Heart left ventricle (tissue), 16 donors: ENCODE measurements at regions not wholly inside any gene's neighbourhood (a gene's known extent, or its start where the extent isn't known, plus 50 kb on each side); places are given as distances from the start of the nearest gene placed in this dataset.

Experiments used
- ATAC-seq, 4 donors: fragments of 200-7000 bp; cut with Tn5 transposase; one replicate each; pipeline ENCODE4 v1.9.1; 2020 to 2022; ENCODE audit warnings: moderate library complexity in 4 of 4, mild to moderate bottlenecking in 3 of 4, moderate number of reproducible peaks in 1 of 4
- DNase-seq, 5 donors: peaks; one replicate each; pipeline ENCODE4 v3.0.0-alpha.2; 2020
- H3K27ac ChIP-seq, 12 donors: fragments of 200-600 bp; sonication (generic) in 4 of 12; one replicate each; pipeline versions ENCODE4 v1.5.0 to v1.8.0; 2016 to 2022; ENCODE audit warnings: mild to moderate bottlenecking in 2 of 12
- H3K27me3 ChIP-seq, 9 donors: fragments of 200-600 bp; sonication (generic) in 2 of 9; one replicate each; pipeline versions ENCODE4 v1.5.1 to v1.8.0; 2016 to 2022; ENCODE audit warnings: mild to moderate bottlenecking in 3 of 9
- H3K36me3 ChIP-seq, 9 donors: fragments of 200-600 bp; sonication (generic) in 2 of 9; one replicate each; pipeline versions ENCODE4 v1.5.0 to v1.8.0; 2018 to 2022; ENCODE audit warnings: mild to moderate bottlenecking in 2 of 9
- H3K4me1 ChIP-seq, 12 donors: fragments of 200-600 bp; sonication (generic) in 4 of 12; one replicate each; pipeline versions ENCODE4 v1.5.0 to v1.8.0; 2016 to 2022; ENCODE audit warnings: mild to moderate bottlenecking in 3 of 12
- H3K4me3 ChIP-seq, 12 donors: fragments of 200-600 bp; sonication (generic) in 4 of 12; one replicate each; pipeline versions ENCODE4 v1.5.0 to v1.8.0; 2017 to 2022; ENCODE audit warnings: mild to moderate bottlenecking in 9 of 12, moderate library complexity in 4 of 12
- H3K9me3 ChIP-seq, 12 donors: fragments of 200-600 bp; sonication (generic) in 4 of 12; one replicate each; pipeline versions ENCODE4 v1.5.0 to v1.8.0; 2016 to 2022; ENCODE audit warnings: mild to moderate bottlenecking in 1 of 12
- POLR2A ChIP-seq, 2 donors: fragments of 450-650 bp; IDR thresholded peaks; one replicate each; pipeline ENCODE4 v1.6.1; 2017; ENCODE audit warnings: antibody characterized with exemption in 2 of 2, mild to moderate bottlenecking in 2 of 2, moderate library complexity in 2 of 2
- WGBS, 4 donors: extraction: QIAGEN DNeasy Blood & Tissue Kit in 2 of 4; methylation state at CpG; one replicate each; pipeline versions ENCODE4 v1.1.5 to v1.1.7; 2013 to 2018; 5-methylcytosine and 5-hydroxymethylcytosine counted together
- intact Hi-C, 10 donors: fragments of 100-400 bp; cut with DNase I; formaldehyde crosslinking; loops; one replicate each; pipeline versions ENCODE4 v1.11.1 to v1.14.2; 2022
- TF ChIP-seq, protein P1 (sequence below), 12 donors: fragments of 200-600 bp; sonication (generic) in 4 of 12; IDR thresholded peaks; one replicate each; pipeline versions ENCODE4 v1.5.0 to v1.8.0; 2018 to 2022; ENCODE audit warnings: antibody characterized with exemption in 12 of 12, mild to moderate bottlenecking in 5 of 12
- donor health status: ischemic (EF 13 %, LVEDD 7.1; RV severe dilation, severe dysfunction).
- donor health status: healthy with polysubstance abuse.
- donor health status: DM: no; HTN: yes; CAD: no.
- donor health status: DM: no; HTN: no; CAD: no.
- donor health status: ischemic (EF 25% LVEDD 6.9; RV normal size, moderate dysfunction).
- donor health status: ischemic (EF 25% LVEDD 5.7; RV mildly dilated, moderate dysfunction).
- donor health status: healthy.
- donor health status: DM: yes; HTN: yes; CAD: no.
- donor health status: ischemic (EF 35%, LVEDD 5.7; RV mildly dilated, moderate dysfunction).
- donor health status: nonischemic (EF 11% LVEDD 7.7; RV severe dilation, severe dysfunction).
- donor health status: DM: yes; HTN: yes; CAD: no.
- donor health status: PGD.
- donor health status: ischemic (EF 29% LVEDD 5.4; RV normal size, mild dysfunction).
- donor health status: nonischemic (EF 23%, LVEDD 6.1; RV moderate dilation, normal function).

DNA sequence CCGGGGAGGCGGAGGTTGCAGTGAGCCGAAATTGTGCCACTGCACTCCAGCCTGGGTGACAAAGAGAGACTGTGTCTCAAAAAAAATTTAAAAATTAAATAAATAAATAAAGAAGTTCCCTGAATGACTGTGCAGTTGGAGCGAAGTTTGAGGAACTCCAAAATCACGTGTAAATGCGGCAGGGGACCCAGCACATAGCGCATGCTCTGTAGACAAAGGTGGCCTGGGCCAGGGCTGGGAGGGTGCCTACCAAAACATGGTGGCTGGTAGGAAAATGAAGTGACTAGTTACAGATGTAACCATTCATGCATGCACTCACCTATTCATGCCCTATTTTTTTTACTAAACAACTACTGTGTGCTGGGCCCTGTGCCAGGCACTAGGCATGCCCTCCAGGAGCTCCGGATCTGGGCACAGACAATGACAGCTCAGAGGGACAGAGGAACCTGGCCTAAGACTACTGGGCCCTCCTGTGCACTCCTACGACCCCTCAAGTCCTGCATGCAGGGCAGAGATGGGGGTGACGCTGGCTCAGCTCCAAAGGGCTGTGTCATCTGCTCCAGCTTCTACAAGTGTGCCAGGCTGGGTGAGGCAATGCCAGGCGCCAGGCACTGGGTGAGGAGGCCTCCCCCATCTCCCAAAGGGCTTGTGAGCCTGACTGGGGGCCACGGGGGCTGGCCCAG lies 65.3 kb downstream of the RMI2 start:
- TF ChIP-seq, protein P1, sequence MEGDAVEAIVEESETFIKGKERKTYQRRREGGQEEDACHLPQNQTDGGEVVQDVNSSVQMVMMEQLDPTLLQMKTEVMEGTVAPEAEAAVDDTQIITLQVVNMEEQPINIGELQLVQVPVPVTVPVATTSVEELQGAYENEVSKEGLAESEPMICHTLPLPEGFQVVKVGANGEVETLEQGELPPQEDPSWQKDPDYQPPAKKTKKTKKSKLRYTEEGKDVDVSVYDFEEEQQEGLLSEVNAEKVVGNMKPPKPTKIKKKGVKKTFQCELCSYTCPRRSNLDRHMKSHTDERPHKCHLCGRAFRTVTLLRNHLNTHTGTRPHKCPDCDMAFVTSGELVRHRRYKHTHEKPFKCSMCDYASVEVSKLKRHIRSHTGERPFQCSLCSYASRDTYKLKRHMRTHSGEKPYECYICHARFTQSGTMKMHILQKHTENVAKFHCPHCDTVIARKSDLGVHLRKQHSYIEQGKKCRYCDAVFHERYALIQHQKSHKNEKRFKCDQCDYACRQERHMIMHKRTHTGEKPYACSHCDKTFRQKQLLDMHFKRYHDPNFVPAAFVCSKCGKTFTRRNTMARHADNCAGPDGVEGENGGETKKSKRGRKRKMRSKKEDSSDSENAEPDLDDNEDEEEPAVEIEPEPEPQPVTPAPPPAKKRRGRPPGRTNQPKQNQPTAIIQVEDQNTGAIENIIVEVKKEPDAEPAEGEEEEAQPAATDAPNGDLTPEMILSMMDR (IDR thresholded peaks at IDR 0.05): no peak
- TF ChIP-seq POLR2A (IDR thresholded peaks at IDR 0.05): no peak
- 83 to 86% (median 85%) methylated on average over 11 to 12 of the region's 12 CpGs for WGBS, 4 donors
- peaks cover 0 to 3% (median 0%) of the 10 kb centered on the region in 12 donors for H3K9me3 ChIP-seq
- H3K4me1 ChIP-seq: peaks cover 0 to 6% (median 0%) of the 10 kb centered on the region in 12 donors
- DNase-seq (peak in 2 of 5 donors; percentile 41 to 50), ATAC-seq (peak in 3 of 4 donors; percentile 16 to 25 (median 24))
- H3K4me3 ChIP-seq: no peak overlapping the region
- intact Hi-C loops: loop anchor here in 1 of 10 donors (5.0 kb wide), 1 partner anchor 232 kb away; no protein-coding TSS in a partner anchor
- H3K36me3 ChIP-seq: no peaks in the 10 kb centered on the region
- no peaks in the 10 kb centered on the region for H3K27me3 ChIP-seq
- H3K27ac ChIP-seq: peak overlapping the region in 1 of 12 donors; percentile 38

DNA sequence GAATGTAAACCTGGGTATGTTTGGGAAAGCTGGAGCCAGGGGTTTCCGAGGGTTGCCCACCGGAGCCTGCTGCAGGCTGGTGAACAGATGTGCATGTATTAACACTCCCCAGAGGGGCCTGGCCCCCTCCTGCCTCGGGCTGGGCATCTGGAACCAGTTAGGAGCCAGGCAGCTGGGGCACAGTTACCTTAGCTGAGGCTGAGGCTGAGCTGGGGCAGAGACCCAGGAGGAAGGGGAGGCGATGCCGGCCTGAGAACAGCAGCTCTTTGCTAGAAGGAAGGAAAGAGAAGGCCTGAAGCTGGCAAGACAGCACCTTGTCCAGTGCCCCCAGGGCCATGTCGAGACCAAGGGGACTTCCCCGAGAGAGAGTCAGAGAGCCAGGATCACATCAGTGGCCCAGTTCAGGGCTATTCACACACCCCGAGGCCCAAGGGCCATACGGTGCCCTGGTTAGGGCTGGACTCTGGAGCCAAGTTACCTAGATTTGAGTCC lies 65.8 kb downstream of the RMI2 start:
- no peaks in the 10 kb centered on the region for H3K36me3 ChIP-seq
- WGBS, 4 donors: 82 to 91% (median 88%) methylated on average over 8 to 9 of the region's 9 CpGs
- DNase-seq: no peak
- H3K27me3 ChIP-seq: no peaks in the 10 kb centered on the region
- ATAC-seq: no peak
- H3K4me1 ChIP-seq: peaks cover 0 to 6% (median 0%) of the 10 kb centered on the region in 12 donors
- H3K4me3 ChIP-seq: no peak overlapping the region
- intact Hi-C loops: loop anchor here in 1 of 10 donors (5.0 kb wide), 1 partner anchor 231 kb away; no protein-coding TSS in a partner anchor
- TF ChIP-seq, protein P1 (IDR thresholded peaks at IDR 0.05): no peak
- no peak for TF ChIP-seq POLR2A (IDR thresholded peaks at IDR 0.05)
- peaks cover 0 to 3% (median 0%) of the 10 kb centered on the region in 12 donors for H3K9me3 ChIP-seq
- no peak overlapping the region for H3K27ac ChIP-seq

GRCh38 chr16:11412175-11412904 lies 67.1 kb downstream of the RMI2 start:
- TF ChIP-seq, protein P1 (IDR thresholded peaks at IDR 0.05): no peak
- TF ChIP-seq POLR2A (IDR thresholded peaks at IDR 0.05): no peak
- no peaks in the 10 kb centered on the region for H3K27me3 ChIP-seq
- H3K4me3 ChIP-seq: no peak overlapping the region
- ATAC-seq (no peak), DNase-seq (no peak)
- peaks cover 0 to 1% (median 0%) of the 10 kb centered on the region in 12 donors for H3K9me3 ChIP-seq
- intact Hi-C loops: loop anchor here in 1 of 10 donors (5.0 kb wide), 1 partner anchor 230 kb away; no protein-coding TSS in a partner anchor
- H3K36me3 ChIP-seq: no peaks in the 10 kb centered on the region
- 86 to 87% (median 86%) methylated on average over 10 of the region's 10 CpGs for WGBS, 4 donors
- H3K4me1 ChIP-seq: peaks cover 0 to 6% (median 0%) of the 10 kb centered on the region in 12 donors
- H3K27ac ChIP-seq: no peak overlapping the region
